Omental fat pad (tissue), 3 donors: ENCODE measurements at regions not wholly inside any gene's neighbourhood (a gene's known extent, or its start where the extent isn't known, plus 50 kb on each side); places are given as distances from the start of the nearest gene placed in this dataset.

Experiments used
- ATAC-seq: fragments of 150-250 bp; one replicate; pipeline ENCODE4 v1.9.1; 2016; ENCODE audit warnings: mild to moderate bottlenecking, moderate library complexity; ENCODE audit not compliant: low FRiP score
- DNase-seq: peaks from one replicate; pipeline ENCODE4 v3.0.0-alpha.2; 2019; ENCODE audit warnings: low spot score
- CTCF ChIP-seq, 3 donors: fragments of 450-650 bp; IDR thresholded peaks; one replicate each; pipeline ENCODE4 v1.5.1; 2016 to 2017; ENCODE audit warnings: antibody characterized with exemption in 3 of 3, mild to moderate bottlenecking in 3 of 3, moderate library complexity in 2 of 3

GRCh38 chr20:63101781-63102720 lies 95.3 kb upstream of the BHLHE23 start:
- TF ChIP-seq CTCF (IDR thresholded peaks at IDR 0.05): no peak
- ATAC-seq: peak; percentile 60
- DNase-seq: no peak

- DNase-seq: no peak
- no peak for ATAC-seq
- no peak for TF ChIP-seq CTCF (IDR thresholded peaks at IDR 0.05)
Measured at GRCh38 chr20:63100926-63101699, 94.3 kb upstream of the BHLHE23 start.

- DNase-seq: peak; percentile 7
- ATAC-seq: no peak
- TF ChIP-seq CTCF (IDR thresholded peaks at IDR 0.05): no peak
Measured at GRCh38 chr20:63100174-63100925, 93.6 kb upstream of the BHLHE23 start.

GRCh38 chr20:63099456-63100173 lies 92.9 kb upstream of the BHLHE23 start:
- ATAC-seq (no peak), DNase-seq (no peak)
- TF ChIP-seq CTCF (IDR thresholded peaks at IDR 0.05): no peak

- no peak for TF ChIP-seq CTCF (IDR thresholded peaks at IDR 0.05)
- no peak for ATAC-seq
- DNase-seq: no peak
Measured at GRCh38 chr20:63098195-63098810, 91.5 kb upstream of the BHLHE23 start.

GRCh38 chr20:63097336-63097831 lies 90.6 kb upstream of the BHLHE23 start:
- no peak for DNase-seq
- TF ChIP-seq CTCF (IDR thresholded peaks at IDR 0.05): no peak
- no peak for ATAC-seq
